Thoracic aorta (tissue), 2 donors: ENCODE measurements at regions not wholly inside any gene's neighbourhood (a gene's known extent, or its start where the extent isn't known, plus 50 kb on each side); places are given as distances from the start of the nearest gene placed in this dataset.
"Not testable (repeated sequence)": the region's sequence is repeated elsewhere in the genome, so short reads cannot be mapped to it uniquely, and the experiment has no call there.

Experiments
- ATAC-seq: fragments of 150-250 bp; one replicate; pipeline ENCODE4 v1.8.0; 2017; ENCODE audit warnings: low read depth; ENCODE audit not compliant: insufficient number of reproducible peaks, low FRiP score
- DNase-seq: peaks from one replicate; pipeline ENCODE4 v3.0.0-alpha.2; 2020; ENCODE audit warnings: low spot score
- H3K27ac ChIP-seq, 2 donors: fragments of 200-600 bp; sonication (generic); 1 replicate in 1 of 2; 2 replicates in 1 of 2; pipeline ENCODE4 v1.5.1; 2016; ENCODE audit warnings: mild to moderate bottlenecking in 2 of 2, moderate library complexity in 2 of 2
- H3K27me3 ChIP-seq: fragments of 200-600 bp; sonication (generic); replicated peaks from 2 replicates; pipeline ENCODE4 v1.6.0; 2016; ENCODE audit warnings: mild to moderate bottlenecking; ENCODE audit not compliant: insufficient read depth
- H3K36me3 ChIP-seq: fragments of 200-600 bp; sonication (generic); one replicate; pipeline ENCODE4 v1.5.1; 2016
- H3K4me1 ChIP-seq, 2 donors: fragments of 200-600 bp; sonication (generic); 1 replicate in 1 of 2; 2 replicates in 1 of 2; pipeline versions ENCODE4 v1.5.1 to v1.6.0; 2016; ENCODE audit warnings: low read depth in 2 of 2, mild to moderate bottlenecking in 1 of 2; ENCODE audit not compliant: control insufficient read depth in 1 of 2
- H3K4me3 ChIP-seq: fragments of 200-600 bp; sonication (generic); 2 replicates; pipeline ENCODE4 v1.5.1; 2016; ENCODE audit warnings: mild to moderate bottlenecking
- H3K9me3 ChIP-seq: fragments of 200-600 bp; sonication (generic); 2 replicates; pipeline ENCODE4 v1.5.1; 2016
- TF ChIP-seq, protein P1 (sequence below): fragments of 200-600 bp; sonication (generic); IDR thresholded peaks from one replicate; pipeline ENCODE4 v1.5.1; 2019; ENCODE audit warnings: antibody characterized with exemption

DNA sequence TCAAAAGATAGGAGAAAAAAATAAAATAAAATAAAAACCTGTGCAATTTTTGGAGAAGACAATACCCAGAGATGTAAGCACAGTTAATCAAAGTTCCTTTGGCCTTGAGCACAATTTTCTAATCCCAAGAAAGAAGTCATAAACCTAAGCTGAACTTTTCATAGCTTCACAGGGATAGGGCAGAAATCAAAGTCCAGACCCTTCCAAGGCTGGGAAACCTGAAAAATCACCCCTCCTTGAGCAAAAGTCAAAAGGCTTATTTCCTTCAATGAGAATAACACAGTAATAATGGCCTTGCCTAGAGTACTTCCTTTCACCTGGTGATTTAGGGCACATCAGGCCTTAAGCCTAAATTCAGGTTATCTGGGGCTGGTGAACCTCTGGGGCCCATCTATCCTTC is 415.0 kb upstream of the BTBD3 start:
- TF ChIP-seq, protein P1, sequence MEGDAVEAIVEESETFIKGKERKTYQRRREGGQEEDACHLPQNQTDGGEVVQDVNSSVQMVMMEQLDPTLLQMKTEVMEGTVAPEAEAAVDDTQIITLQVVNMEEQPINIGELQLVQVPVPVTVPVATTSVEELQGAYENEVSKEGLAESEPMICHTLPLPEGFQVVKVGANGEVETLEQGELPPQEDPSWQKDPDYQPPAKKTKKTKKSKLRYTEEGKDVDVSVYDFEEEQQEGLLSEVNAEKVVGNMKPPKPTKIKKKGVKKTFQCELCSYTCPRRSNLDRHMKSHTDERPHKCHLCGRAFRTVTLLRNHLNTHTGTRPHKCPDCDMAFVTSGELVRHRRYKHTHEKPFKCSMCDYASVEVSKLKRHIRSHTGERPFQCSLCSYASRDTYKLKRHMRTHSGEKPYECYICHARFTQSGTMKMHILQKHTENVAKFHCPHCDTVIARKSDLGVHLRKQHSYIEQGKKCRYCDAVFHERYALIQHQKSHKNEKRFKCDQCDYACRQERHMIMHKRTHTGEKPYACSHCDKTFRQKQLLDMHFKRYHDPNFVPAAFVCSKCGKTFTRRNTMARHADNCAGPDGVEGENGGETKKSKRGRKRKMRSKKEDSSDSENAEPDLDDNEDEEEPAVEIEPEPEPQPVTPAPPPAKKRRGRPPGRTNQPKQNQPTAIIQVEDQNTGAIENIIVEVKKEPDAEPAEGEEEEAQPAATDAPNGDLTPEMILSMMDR: no peak
- H3K9me3 ChIP-seq: no peaks in the 10 kb centered on the region
- H3K4me3 ChIP-seq: no peak overlapping the region
- ATAC-seq: no peak
- DNase-seq: no peak
- H3K4me1 ChIP-seq: no peaks in the 10 kb centered on the region
- no peaks in the 10 kb centered on the region for H3K36me3 ChIP-seq
- H3K27me3 ChIP-seq: no peaks in the 10 kb centered on the region
- H3K27ac ChIP-seq: no peak overlapping the region

DNA sequence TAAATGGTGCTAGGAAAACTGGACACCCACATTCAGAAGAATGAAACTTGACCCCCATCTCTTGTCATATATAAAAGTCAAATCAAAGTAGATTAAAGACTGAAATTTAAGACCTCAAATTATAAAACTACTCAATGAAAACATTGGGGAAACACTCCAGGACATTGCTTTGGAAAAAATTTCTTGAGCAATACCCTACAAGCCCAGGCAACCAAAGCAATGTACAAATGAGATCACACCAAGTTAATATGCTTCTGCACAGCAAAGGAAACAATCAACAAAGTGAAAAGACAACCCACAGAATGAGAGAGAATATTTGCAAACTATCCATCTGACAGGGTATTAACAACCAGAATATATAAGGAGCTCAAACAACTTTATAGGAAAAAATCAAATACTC is 407.9 kb upstream of the BTBD3 start:
- Histone ChIP-seq H3K4me1 (no peaks in the 10 kb centered on the region), H3K36me3 (no peaks in the 10 kb centered on the region), H3K9me3 (no peaks in the 10 kb centered on the region), H3K4me3 (no peak overlapping the region), H3K27me3 (no peaks in the 10 kb centered on the region), H3K27ac (no peak overlapping the region)
- TF ChIP-seq, protein P1: no peak
- DNase-seq (no peak), ATAC-seq (no peak)

DNA sequence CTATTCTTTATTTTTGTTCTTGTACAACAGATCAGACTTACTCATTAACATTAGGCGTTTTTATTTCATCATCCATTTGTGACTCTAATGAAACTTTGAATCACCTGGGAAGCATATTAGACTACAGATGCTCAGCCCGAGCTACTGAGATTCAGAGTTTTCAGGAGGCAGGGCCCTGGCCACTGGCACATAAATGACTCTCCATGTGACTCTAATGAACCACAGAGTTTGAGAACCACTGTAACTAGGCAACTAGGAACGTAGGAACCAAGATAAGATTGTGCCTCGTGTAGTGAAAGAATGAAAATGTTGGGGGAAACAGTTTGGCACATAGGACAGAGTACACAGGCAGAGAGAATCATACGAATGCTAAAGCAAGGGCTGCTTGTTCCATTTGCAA is 405.9 kb upstream of the BTBD3 start:
- Histone ChIP-seq H3K9me3 (no peaks in the 10 kb centered on the region), H3K4me1 (no peaks in the 10 kb centered on the region), H3K4me3 (no peak overlapping the region), H3K36me3 (no peaks in the 10 kb centered on the region), H3K27ac (no peak overlapping the region), H3K27me3 (no peaks in the 10 kb centered on the region)
- DNase-seq: no peak
- TF ChIP-seq, protein P1: no peak
- ATAC-seq: no peak

DNA sequence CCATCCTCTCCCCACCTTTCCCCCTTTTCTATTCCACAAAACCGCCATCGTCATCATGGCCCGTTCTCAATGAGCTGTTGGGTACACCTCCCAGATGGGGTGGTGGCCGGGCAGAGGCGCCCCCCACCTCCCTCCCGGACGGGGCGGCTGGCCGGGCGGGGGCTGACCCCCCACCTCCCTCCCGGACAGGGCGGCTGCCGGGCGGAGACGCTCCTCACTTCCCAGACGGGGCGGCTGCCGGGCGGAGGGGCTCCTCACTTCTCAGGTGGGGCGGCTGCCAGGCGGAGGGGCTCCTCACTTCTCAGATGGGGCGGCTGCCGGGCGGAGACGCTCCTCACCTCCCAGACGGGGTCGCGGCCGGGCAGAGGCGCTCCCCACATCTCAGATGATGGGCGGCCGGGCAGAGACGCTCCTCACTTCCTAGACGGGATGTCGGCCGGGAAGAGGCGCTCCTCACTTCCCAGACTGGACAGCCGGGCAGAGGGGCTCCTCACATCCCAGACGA is 404.4 kb upstream of the BTBD3 start:
- DNase-seq, ATAC-seq: not testable (repeated sequence)

DNA sequence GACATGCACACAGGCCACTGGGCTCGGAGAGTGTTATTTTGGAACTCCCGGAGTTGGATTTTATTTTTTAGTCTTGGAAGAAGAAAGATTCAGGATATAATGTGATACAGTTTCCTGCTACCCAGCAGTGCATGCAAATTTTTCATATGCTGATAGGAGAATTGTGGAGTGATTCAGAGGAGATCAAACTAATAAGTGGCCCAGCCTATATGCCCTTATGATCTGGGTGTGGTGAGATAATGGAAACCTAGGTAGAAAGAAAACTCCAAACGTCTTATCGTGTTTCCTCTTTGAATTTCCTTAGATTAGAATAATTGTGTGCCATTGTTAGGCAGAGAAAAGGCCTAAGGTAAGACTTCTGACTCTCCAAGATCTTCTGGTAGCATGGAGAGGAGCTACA is 401.2 kb upstream of the BTBD3 start:
- no peaks in the 10 kb centered on the region for H3K4me1 ChIP-seq
- H3K9me3 ChIP-seq: no peaks in the 10 kb centered on the region
- ATAC-seq: no peak

More for the DNA sequence above, 404.4 kb upstream of the BTBD3 start:
- H3K27ac ChIP-seq, H3K4me1 ChIP-seq, H3K4me3 ChIP-seq, H3K9me3 ChIP-seq, H3K36me3 ChIP-seq, H3K27me3 ChIP-seq: not testable (repeated sequence)

DNA sequence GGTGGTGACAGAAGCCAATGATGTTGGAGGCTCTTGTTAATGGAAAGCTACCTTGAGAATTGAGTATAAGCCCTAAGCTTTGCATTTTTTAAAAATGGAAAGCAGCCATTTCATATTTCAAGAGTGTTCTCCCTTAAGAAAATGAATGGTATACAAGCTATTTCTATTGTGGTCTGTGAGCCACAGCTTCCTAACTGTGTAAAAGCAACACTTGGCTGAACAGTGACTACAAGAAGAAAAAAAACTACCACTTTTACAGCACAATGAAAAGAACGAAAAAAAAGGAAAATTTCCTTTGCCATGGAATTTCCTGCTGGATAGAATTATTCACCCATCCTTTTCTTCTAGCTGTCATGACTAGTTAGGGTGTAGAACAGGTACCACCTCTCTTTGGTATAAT is 397.1 kb upstream of the BTBD3 start:
- DNase-seq (no peak), ATAC-seq (no peak)
- TF ChIP-seq, protein P1: no peak
- Histone ChIP-seq H3K27ac (no peak overlapping the region), H3K27me3 (no peaks in the 10 kb centered on the region), H3K4me1 (no peaks in the 10 kb centered on the region), H3K9me3 (peaks cover 3% of the 10 kb centered on the region), H3K36me3 (no peaks in the 10 kb centered on the region), H3K4me3 (no peak overlapping the region)

More for the DNA sequence above, 401.2 kb upstream of the BTBD3 start:
- no peaks in the 10 kb centered on the region for H3K27me3 ChIP-seq
- TF ChIP-seq, protein P1: no peak
- DNase-seq: no peak
- H3K4me3 ChIP-seq: no peak overlapping the region
- H3K27ac ChIP-seq: no peak overlapping the region
- no peaks in the 10 kb centered on the region for H3K36me3 ChIP-seq
